Lower lobe of right lung (tissue), 2 donors: ENCODE measurements at regions not wholly inside any gene's neighbourhood (a gene's known extent, or its start where the extent isn't known, plus 50 kb on each side); places are given as distances from the start of the nearest gene placed in this dataset.

ENCODE experiments used
- ATAC-seq, 2 donors: fragments of 200-7000 bp; cut with Tn5 transposase; one replicate each; pipeline ENCODE4 v1.9.1; 2020 to 2022; ENCODE audit warnings: mild to moderate bottlenecking in 2 of 2, moderate library complexity in 2 of 2
- DNase-seq: peaks from one replicate; pipeline ENCODE4 v3.0.0-alpha.2; 2020
- H3K27ac ChIP-seq: fragments of 200-600 bp; one replicate; pipeline ENCODE4 v1.8.0; 2022
- H3K27me3 ChIP-seq: fragments of 200-600 bp; one replicate; pipeline ENCODE4 v1.8.0; 2022; ENCODE audit warnings: low read depth
- H3K36me3 ChIP-seq: fragments of 200-600 bp; one replicate; pipeline ENCODE4 v1.8.0; 2022; ENCODE audit warnings: mild to moderate bottlenecking
- H3K4me1 ChIP-seq: fragments of 200-600 bp; one replicate; pipeline ENCODE4 v1.8.0; 2022
- H3K4me3 ChIP-seq: fragments of 200-600 bp; one replicate; pipeline ENCODE4 v1.8.0; 2022; ENCODE audit warnings: mild to moderate bottlenecking
- H3K9me3 ChIP-seq: fragments of 200-600 bp; one replicate; pipeline ENCODE4 v1.8.0; 2022
- CTCF ChIP-seq: fragments of 200-600 bp; IDR thresholded peaks from one replicate; pipeline ENCODE4 v1.8.0; 2022; ENCODE audit warnings: antibody characterized with exemption, mild to moderate bottlenecking
- intact Hi-C: fragments of 100-400 bp; cut with DNase I; formaldehyde crosslinking; loops from one replicate; pipeline ENCODE4 v1.11.0; 2022
- donor health status: DM: no; HTN: yes; CAD: no; lungs with severe emphysema.

- DNase-seq, result no peak
- Histone ChIP-seq H3K4me3 (no peak overlapping the region), H3K9me3 (no peaks in the 10 kb centered on the region), H3K27ac (no peak overlapping the region), H3K36me3 (no peaks in the 10 kb centered on the region), H3K27me3 (no peaks in the 10 kb centered on the region), H3K4me1 (no peaks in the 10 kb centered on the region)
- intact Hi-C loops, result no loop called here
- TF ChIP-seq CTCF, result no peak
- no peak for ATAC-seq
Observed at GRCh38 chr1:80825067-80825466, 975.7 kb upstream of the ADGRL2 start.

GRCh38 chr1:80818211-80818610 is 982.5 kb upstream of the ADGRL2 start:
- Histone ChIP-seq H3K36me3 (no peaks in the 10 kb centered on the region), H3K27ac (no peak overlapping the region), H3K9me3 (no peaks in the 10 kb centered on the region), H3K4me3 (no peak overlapping the region), H3K27me3 (no peaks in the 10 kb centered on the region), H3K4me1 (no peaks in the 10 kb centered on the region)
- ATAC-seq, result no peak
- TF ChIP-seq CTCF, result no peak
- no peak for DNase-seq
- intact Hi-C loops, result no loop called here

GRCh38 chr1:80807981-80808380 is 992.8 kb upstream of the ADGRL2 start:
- intact Hi-C loops, result no loop called here
- H3K4me3 ChIP-seq, result no peak overlapping the region
- H3K27ac ChIP-seq, result no peak overlapping the region
- H3K27me3 ChIP-seq, result no peaks in the 10 kb centered on the region
- no peak for ATAC-seq
- no peak for TF ChIP-seq CTCF
- H3K9me3 ChIP-seq, result no peaks in the 10 kb centered on the region
- no peak for DNase-seq
- H3K36me3 ChIP-seq, result no peaks in the 10 kb centered on the region
- H3K4me1 ChIP-seq, result no peaks in the 10 kb centered on the region

GRCh38 chr1:80806431-80806830 is 994.3 kb upstream of the ADGRL2 start:
- H3K27ac ChIP-seq, result no peak overlapping the region
- H3K36me3 ChIP-seq, result no peaks in the 10 kb centered on the region
- H3K4me3 ChIP-seq, result no peak overlapping the region
- H3K4me1 ChIP-seq, result no peaks in the 10 kb centered on the region
- intact Hi-C loops, result no loop called here
- TF ChIP-seq CTCF, result no peak
- ATAC-seq, result no peak
- no peaks in the 10 kb centered on the region for H3K9me3 ChIP-seq
- no peak for DNase-seq
- no peaks in the 10 kb centered on the region for H3K27me3 ChIP-seq

- Histone ChIP-seq H3K27ac (no peak overlapping the region), H3K4me1 (no peaks in the 10 kb centered on the region), H3K36me3 (no peaks in the 10 kb centered on the region), H3K9me3 (no peaks in the 10 kb centered on the region), H3K27me3 (no peaks in the 10 kb centered on the region), H3K4me3 (no peak overlapping the region)
- intact Hi-C loops, result no loop called here
- ATAC-seq, result no peak
- TF ChIP-seq CTCF, result no peak
- no peak for DNase-seq
Observed at GRCh38 chr1:80801695-80802094, 999.0 kb upstream of the ADGRL2 start.

GRCh38 chr1:80799457-80799856 is 1001.3 kb upstream of the ADGRL2 start:
- H3K27ac ChIP-seq, result no peak overlapping the region
- no peaks in the 10 kb centered on the region for H3K4me1 ChIP-seq
- H3K36me3 ChIP-seq, result no peaks in the 10 kb centered on the region
- H3K4me3 ChIP-seq, result no peak overlapping the region
- no peak for DNase-seq
- intact Hi-C loops, result no loop called here
- H3K9me3 ChIP-seq, result no peaks in the 10 kb centered on the region
- ATAC-seq, result no peak
- TF ChIP-seq CTCF, result no peak
- H3K27me3 ChIP-seq, result no peaks in the 10 kb centered on the region
